Loucy (cell line): ENCODE measurements at regions not wholly inside any gene's neighbourhood (a gene's known extent, or its start where the extent isn't known, plus 50 kb on each side); places are given as distances from the start of the nearest gene placed in this dataset.

ENCODE experiments used
- H2AFZ ChIP-seq: fragments of 200-600 bp; sonication (generic); 2 replicates; pipeline ENCODE4 v1.6.0; 2016; ENCODE audit warnings: antibody characterized with exemption, mild to moderate bottlenecking, low read length, moderate library complexity
- H3F3A ChIP-seq: fragments of 200-600 bp; 2 replicates; pipeline ENCODE4 v1.6.0; 2016; ENCODE audit warnings: antibody characterized with exemption, low read depth, mild to moderate bottlenecking
- H3K27me3 ChIP-seq: fragments of 200-600 bp; sonication (generic); 2 replicates; pipeline ENCODE4 v1.6.1; 2014; ENCODE audit warnings: low read length, mild to moderate bottlenecking; ENCODE audit not compliant: insufficient read depth, poor library complexity, severe bottlenecking
- H3K36me3 ChIP-seq: fragments of 200-600 bp; sonication (generic); 2 replicates; pipeline ENCODE4 v1.6.1; 2016; ENCODE audit warnings: low read length; ENCODE audit not compliant: insufficient read depth
- H3K4me1 ChIP-seq: fragments of 200-600 bp; sonication (generic); 2 replicates; pipeline ENCODE4 v1.5.1; 2014; ENCODE audit warnings: low read length, mild to moderate bottlenecking; ENCODE audit not compliant: insufficient read depth, poor library complexity, severe bottlenecking
- H3K4me2 ChIP-seq: fragments of 200-600 bp; sonication (generic); 2 replicates; pipeline ENCODE4 v1.6.0; 2014; ENCODE audit warnings: antibody characterized with exemption, low read length, low read depth, mild to moderate bottlenecking; ENCODE audit not compliant: poor library complexity, severe bottlenecking
- H3K4me3 ChIP-seq: fragments of 200-600 bp; sonication (generic); 2 replicates; pipeline ENCODE4 v1.5.1; 2014; ENCODE audit warnings: low read length, mild to moderate bottlenecking, mixed read lengths; ENCODE audit not compliant: poor library complexity, severe bottlenecking
- H3K79me2 ChIP-seq: fragments of 200-600 bp; sonication (generic); 2 replicates; pipeline ENCODE4 v1.6.1; 2014; ENCODE audit warnings: low read length; ENCODE audit not compliant: insufficient read depth
- H3K9ac ChIP-seq: fragments of 200-600 bp; sonication (generic); 2 replicates; pipeline ENCODE4 v1.6.0; 2014; ENCODE audit warnings: mild to moderate bottlenecking, low read depth, low read length, moderate library complexity; ENCODE audit not compliant: poor library complexity, severe bottlenecking
- H3K9me2 ChIP-seq: fragments of 200-600 bp; sonication (generic); replicated peaks from 2 replicates; pipeline ENCODE4 v1.6.1; 2016; ENCODE audit warnings: low read depth, low read length, mixed read lengths
- H3K9me3 ChIP-seq: fragments of 200-600 bp; sonication (generic); 2 replicates; pipeline ENCODE4 v1.6.1; 2014; ENCODE audit warnings: mild to moderate bottlenecking, antibody characterized with exemption, low read length, low read depth; ENCODE audit not compliant: insufficient read depth
- H4K20me1 ChIP-seq: fragments of 200-600 bp; sonication (generic); 2 replicates; pipeline ENCODE4 v1.6.0; 2014; ENCODE audit warnings: antibody characterized with exemption, low read length, mild to moderate bottlenecking; ENCODE audit not compliant: insufficient read depth, poor library complexity, severe bottlenecking
- EZH2phosphoT487 ChIP-seq: fragments of 200-600 bp; IDR thresholded peaks from 2 replicates; pipeline ENCODE4 v1.6.1; 2018; ENCODE audit warnings: antibody characterized with exemption, mild to moderate bottlenecking, moderate library complexity, borderline replicate concordance
- TF ChIP-seq, protein P1 (sequence below): fragments of 200-600 bp; sonication (generic); conservative IDR thresholded peaks from 2 replicates; pipeline ENCODE4 v1.5.1; 2014; ENCODE audit warnings: mild to moderate bottlenecking, antibody characterized with exemption, low read length

DNA sequence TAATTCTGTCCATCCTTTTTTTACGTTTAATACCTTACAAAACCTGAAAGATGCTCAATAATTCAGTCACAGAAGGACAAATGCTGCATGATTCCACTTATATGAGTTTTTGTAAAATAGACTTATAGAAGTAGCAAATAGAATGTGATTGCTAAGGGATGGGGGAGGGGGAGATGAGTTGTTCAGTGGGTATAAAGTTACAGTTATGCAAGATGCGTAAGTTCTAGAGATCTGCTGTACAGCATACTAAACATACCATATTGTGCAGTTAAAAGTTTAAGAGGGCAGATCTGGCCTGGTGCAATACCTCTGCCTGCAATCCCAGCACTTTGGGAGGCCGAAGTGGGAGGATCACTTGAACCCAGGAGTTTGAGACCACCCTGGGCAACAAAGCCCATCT, 78.8 kb downstream of the TET3 start:
- Histone ChIP-seq H3K4me1 (no peaks in the 10 kb centered on the region), H3F3A (no peaks in the 10 kb centered on the region), H3K27me3 (no peaks in the 10 kb centered on the region), H2AFZ (no peak overlapping the region), H3K9me3 (no peaks in the 10 kb centered on the region), H3K9ac (no peak overlapping the region), H3K36me3 (peaks cover 10% of the 10 kb centered on the region; the same call in 1 of the 2 replicates), H3K4me2 (no peak overlapping the region), H3K9me2 (no peaks in the 10 kb centered on the region), H3K4me3 (no peak overlapping the region), H3K79me2 (peaks cover 65% of the 10 kb centered on the region), H4K20me1 (peaks cover 6% of the 10 kb centered on the region)
- TF ChIP-seq, protein P1, sequence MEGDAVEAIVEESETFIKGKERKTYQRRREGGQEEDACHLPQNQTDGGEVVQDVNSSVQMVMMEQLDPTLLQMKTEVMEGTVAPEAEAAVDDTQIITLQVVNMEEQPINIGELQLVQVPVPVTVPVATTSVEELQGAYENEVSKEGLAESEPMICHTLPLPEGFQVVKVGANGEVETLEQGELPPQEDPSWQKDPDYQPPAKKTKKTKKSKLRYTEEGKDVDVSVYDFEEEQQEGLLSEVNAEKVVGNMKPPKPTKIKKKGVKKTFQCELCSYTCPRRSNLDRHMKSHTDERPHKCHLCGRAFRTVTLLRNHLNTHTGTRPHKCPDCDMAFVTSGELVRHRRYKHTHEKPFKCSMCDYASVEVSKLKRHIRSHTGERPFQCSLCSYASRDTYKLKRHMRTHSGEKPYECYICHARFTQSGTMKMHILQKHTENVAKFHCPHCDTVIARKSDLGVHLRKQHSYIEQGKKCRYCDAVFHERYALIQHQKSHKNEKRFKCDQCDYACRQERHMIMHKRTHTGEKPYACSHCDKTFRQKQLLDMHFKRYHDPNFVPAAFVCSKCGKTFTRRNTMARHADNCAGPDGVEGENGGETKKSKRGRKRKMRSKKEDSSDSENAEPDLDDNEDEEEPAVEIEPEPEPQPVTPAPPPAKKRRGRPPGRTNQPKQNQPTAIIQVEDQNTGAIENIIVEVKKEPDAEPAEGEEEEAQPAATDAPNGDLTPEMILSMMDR: no peak
- TF ChIP-seq EZH2phosphoT487: no peak

DNA sequence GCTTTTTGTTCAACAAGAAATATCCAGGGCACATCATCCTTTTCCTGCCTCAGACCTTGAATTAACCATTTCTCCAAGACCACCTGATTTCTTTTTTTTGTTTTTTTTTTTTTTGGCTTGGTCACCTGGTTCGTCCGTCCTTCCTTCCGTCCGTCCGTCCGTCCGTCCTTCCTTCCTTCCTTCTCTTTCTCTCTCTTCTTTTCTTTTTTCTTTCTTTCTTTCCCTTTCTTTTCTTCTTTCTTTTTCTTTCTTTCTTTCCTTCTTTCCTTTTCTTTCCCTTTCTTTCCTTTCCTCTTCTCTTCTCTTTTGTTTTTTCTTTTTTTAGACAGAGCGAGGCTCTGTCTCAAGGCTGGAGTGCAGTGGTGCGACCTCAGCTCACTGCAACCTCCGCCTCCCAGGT, 80.7 kb downstream of the TET3 start:
- Histone ChIP-seq H3K4me2 (no peak overlapping the region), H3K27me3 (no peaks in the 10 kb centered on the region), H2AFZ (no peak overlapping the region), H4K20me1 (peaks cover 6% of the 10 kb centered on the region), H3K79me2 (peaks cover 69% of the 10 kb centered on the region), H3F3A (no peaks in the 10 kb centered on the region), H3K9me3 (0 out of 2 replicates have a peak, but pooled peaks cover 2% of the 10 kb centered on the region), H3K4me1 (no peaks in the 10 kb centered on the region), H3K9ac (no peak overlapping the region), H3K36me3 (peaks cover 16% of the 10 kb centered on the region; the same call in 1 of the 2 replicates), H3K4me3 (no peak overlapping the region), H3K9me2 (no peaks in the 10 kb centered on the region)
- TF ChIP-seq, protein P1: no peak
- TF ChIP-seq EZH2phosphoT487: no peak

DNA sequence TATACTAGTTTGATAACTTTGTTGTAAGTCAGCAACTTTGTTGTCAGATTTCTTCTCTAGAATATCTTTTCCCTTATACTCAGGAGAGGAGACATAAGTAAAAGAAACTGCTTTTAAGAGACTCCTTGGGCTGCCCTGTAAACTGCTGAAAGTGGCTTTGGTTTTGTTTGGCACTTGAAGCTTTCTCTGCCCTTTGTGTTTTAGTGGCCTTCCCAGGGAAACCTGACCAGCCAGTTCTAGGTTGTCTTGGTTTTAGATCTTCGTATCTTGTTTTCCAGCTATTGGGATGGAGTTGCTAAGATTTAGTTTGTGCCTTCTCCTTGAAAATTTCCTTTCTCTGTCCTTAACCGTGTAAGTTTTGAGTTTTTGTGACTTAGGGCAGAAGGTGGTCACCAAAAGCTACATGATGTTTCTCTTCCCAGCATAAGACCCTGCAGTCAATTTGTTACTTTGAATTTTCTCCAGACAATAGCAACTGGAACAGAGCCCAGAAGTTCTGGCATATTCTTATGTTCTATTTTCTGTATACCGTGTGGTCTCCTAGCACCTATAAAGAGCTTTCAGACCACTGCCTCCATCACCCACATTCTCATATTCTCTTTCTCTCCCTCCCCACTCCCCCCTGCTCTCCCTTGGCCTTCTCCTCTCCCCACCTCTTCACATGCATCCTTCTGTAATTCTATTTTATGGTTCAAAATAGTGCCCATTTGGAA, 81.1 kb downstream of the BOLA3 start:
- Histone ChIP-seq H3F3A (no peaks in the 10 kb centered on the region), H3K36me3 (peaks cover 18% of the 10 kb centered on the region; the same call in 1 of the 2 replicates), H3K9ac (no peak overlapping the region), H3K4me3 (no peak overlapping the region), H3K4me1 (peaks cover under 1% of the 10 kb centered on the region), H2AFZ (no peak overlapping the region), H3K4me2 (no peak overlapping the region), H3K27me3 (no peaks in the 10 kb centered on the region), H4K20me1 (peaks cover 8% of the 10 kb centered on the region), H3K9me2 (no peaks in the 10 kb centered on the region), H3K9me3 (0 out of 2 replicates have a peak, but pooled peaks cover 2% of the 10 kb centered on the region), H3K79me2 (peaks cover 81% of the 10 kb centered on the region)
- TF ChIP-seq, protein P1: no peak
- no peak for TF ChIP-seq EZH2phosphoT487
